ENCODE measurements at regions not wholly inside any gene's neighbourhood (a gene's known extent, or its start where the extent isn't known, plus 50 kb on each side); places are given as distances from the start of the nearest gene placed in this dataset.

DNA sequence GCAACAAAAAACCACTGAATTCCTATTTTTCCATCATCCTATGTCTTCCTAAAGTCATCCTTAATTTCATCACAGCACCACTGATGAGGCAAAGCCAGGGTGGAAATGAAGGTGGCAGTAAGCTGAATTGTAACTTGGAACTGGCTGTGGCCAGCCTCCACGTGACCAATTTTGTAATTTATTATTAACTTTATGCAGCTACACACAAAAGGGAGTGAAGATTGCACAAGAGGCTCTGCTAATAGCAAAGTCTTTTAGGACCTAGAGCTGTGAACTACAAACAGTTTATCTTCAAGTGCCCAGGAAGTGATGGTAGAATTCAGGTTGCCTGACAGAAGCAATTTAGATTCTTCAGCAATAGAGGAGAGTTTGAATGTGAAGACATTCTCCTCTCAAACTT is 176.4 kb downstream of the CCDC71L start:
- DNase-seq (ENCODE audit: insufficient read length, low spot score) (no peak), FAIRE-seq (no peak)
- no peak for TF ChIP-seq POLR2A (IDR thresholded peaks at IDR 0.05; ENCODE audit: low read depth, low read length)

GRCh38 chr7:106482091-106482490 is 178.9 kb downstream of the CCDC71L start:
- no peak for DNase-seq (ENCODE audit: insufficient read length, low spot score)
- FAIRE-seq: no peak
- TF ChIP-seq POLR2A (IDR thresholded peaks at IDR 0.05; ENCODE audit: low read depth, low read length): no peak

DNA sequence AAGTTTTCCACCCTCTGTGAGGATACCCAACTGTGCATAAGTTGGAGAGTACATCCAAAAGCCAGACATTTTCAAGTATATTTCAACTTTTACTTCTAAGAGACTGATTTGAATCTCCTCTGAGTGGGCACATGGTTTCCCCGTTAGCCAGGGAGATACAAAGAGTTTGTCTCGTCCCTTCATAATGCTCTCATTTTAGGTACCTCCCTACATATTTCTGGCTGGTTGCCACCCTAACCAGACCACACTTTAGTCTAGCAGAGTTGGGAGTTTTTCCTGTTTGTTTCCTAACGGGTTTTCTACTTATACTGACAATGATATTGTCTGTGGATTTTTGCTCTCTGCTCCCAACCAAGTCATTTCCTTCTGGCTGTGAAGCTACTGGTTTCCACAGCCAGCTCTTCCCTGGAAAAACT is 180.3 kb downstream of the CCDC71L start:
- DNase-seq (ENCODE audit: insufficient read length, low spot score) (no peak), FAIRE-seq (no peak)
- no peak for TF ChIP-seq POLR2A (IDR thresholded peaks at IDR 0.05; ENCODE audit: low read depth, low read length)

DNA sequence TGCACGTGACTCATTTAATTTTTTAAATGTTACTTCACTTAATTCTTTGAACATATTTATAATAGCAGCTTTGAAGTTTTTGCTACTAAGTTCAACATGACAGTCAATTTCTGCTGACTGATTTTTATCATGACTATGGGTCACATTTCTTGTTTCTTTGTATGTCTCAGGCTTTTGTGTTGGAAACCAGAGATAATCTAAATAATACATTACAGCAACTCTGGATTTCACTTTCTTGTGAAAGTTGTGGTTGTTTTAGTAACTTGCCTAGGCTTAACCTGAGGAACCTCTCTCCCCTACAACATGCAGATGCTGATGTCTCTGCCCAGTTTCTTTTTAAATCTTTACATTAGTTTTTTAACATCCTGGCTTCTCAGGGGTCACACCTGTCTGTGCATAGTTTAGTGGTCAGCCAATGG is 180.8 kb downstream of the CCDC71L start:
- FAIRE-seq: no peak
- no peak for TF ChIP-seq POLR2A (IDR thresholded peaks at IDR 0.05; ENCODE audit: low read depth, low read length)
- no peak for DNase-seq (ENCODE audit: insufficient read length, low spot score)

DNA sequence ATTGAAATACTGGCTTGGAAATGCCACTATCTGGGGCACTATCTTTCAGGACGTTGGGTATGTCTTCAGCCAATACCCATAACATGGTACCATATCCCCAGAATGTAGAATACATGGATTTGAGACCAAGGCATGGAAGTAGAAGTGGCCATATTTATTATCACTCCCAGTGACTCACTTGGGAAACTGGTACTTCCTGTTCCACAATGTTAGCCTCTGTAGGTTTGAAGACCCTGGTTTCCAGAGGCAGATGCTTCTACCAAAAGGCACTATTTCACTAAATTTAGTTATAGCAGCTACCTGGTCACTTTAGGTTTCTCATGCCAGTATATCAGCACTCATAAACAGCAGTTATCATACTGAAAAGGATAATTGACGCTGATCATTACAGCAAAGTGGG is 184.2 kb downstream of the CCDC71L start:
- FAIRE-seq: no peak
- TF ChIP-seq POLR2A (IDR thresholded peaks at IDR 0.05; ENCODE audit: low read depth, low read length): no peak
- DNase-seq (ENCODE audit: insufficient read length, low spot score): no peak

DNA sequence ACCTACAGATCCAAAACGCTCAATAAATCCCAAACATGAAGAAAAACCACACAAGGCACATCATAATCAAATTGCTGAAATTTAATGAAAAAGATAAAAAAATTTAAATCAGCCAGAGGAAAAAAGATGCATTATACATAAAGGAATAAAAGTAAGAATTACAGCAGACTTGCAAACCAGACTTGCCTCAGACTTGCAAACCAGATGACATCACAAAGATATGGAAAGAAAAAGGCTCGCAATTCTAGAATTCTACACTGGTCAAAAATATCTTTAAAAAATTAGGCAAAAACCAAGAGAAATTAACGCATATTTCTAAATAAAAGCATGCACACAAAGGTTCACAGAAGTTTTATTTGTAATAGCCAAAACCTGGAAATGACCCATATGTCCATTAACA is 188.0 kb upstream of the NAMPT start:
- DNase-seq (ENCODE audit: insufficient read length, low spot score) (no peak), FAIRE-seq (no peak)
- no peak for TF ChIP-seq POLR2A (IDR thresholded peaks at IDR 0.05; ENCODE audit: low read depth, low read length)

GRCh38 chr7:106471686-106472440 is 187.1 kb upstream of the NAMPT start:
- TF ChIP-seq POLR2A (IDR thresholded peaks at IDR 0.05; ENCODE audit: low read depth, low read length): no peak
- DNase-seq (ENCODE audit: insufficient read length, low spot score) (no peak), FAIRE-seq (no peak)

DNA sequence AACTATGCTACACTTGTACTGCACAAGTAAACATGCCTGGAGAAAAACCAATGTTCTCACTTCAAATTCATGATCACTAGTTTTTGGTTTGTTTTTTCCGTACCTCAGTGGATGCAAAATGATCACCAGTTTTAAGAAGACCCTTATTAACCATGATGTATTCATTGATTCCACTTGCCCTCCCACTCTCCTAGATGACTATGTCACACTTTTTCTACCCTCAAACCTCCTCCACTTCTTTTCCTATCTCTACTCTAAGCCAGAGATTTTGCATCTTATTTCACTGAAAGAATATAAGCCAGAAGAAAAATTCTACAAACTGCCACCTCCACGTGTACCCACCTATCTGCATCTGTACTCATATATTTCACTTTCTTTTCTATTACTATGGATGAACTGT is 186.2 kb upstream of the NAMPT start:
- DNase-seq (ENCODE audit: insufficient read length, low spot score) (no peak), FAIRE-seq (no peak)
- TF ChIP-seq POLR2A (IDR thresholded peaks at IDR 0.05; ENCODE audit: low read depth, low read length): no peak

GRCh38 chr7:106466867-106467266 is 182.1 kb upstream of the NAMPT start:
- FAIRE-seq: no peak
- no peak for TF ChIP-seq POLR2A (IDR thresholded peaks at IDR 0.05; ENCODE audit: low read depth, low read length)
- no peak for DNase-seq (ENCODE audit: insufficient read length, low spot score)

GRCh38 chr7:106465704-106466468 is 181.1 kb upstream of the NAMPT start:
- FAIRE-seq: no peak

GRCh38 chr7:106464651-106465050 is 179.9 kb upstream of the NAMPT start:
- DNase-seq (ENCODE audit: insufficient read length, low spot score) (no peak), FAIRE-seq (no peak)

More at GRCh38 chr7:106465704-106466468, 181.1 kb upstream of the NAMPT start:
- no peak for TF ChIP-seq POLR2A (IDR thresholded peaks at IDR 0.05; ENCODE audit: low read depth, low read length)
- DNase-seq (ENCODE audit: insufficient read length, low spot score): no peak

DNA sequence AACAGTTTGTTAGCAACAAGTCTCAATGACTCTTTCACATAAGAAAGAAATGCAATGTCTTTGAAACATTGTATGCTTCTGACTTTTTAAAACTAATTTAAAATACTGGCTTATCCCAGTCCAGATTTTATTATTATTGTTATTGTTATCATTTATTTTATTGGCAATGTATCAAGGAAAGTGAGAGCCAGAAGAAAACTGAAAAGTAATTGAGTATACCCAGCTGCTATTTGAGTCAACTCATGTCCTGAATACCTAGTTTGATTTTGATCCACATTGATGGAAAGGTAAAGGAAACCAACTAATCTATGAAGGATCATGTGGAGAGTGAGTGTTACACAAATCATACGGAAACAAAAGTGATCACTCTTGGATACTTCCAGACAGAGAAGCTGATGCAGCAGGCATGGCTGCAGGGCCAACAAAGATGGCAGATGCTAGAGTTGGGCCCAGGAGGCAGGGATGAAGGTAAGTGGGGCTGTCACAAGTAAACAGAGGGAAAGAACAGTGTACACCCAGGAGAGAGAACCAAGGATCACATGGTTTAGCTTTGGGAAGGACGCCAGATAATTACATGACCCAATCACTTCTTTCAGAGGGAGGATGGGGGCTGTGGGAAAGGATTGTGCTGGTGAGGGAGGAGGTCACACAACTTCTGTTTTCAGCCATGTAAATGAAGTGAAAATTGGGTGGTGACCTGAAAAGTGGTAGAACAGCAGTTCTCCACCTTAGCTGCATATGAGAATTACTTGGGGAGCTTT is 179.2 kb upstream of the NAMPT start:
- FAIRE-seq (no peak), DNase-seq (ENCODE audit: insufficient read length, low spot score) (no peak)
- TF ChIP-seq POLR2A (IDR thresholded peaks at IDR 0.05; ENCODE audit: low read depth, low read length): no peak

More at GRCh38 chr7:106464651-106465050, 179.9 kb upstream of the NAMPT start:
- no peak for TF ChIP-seq POLR2A (IDR thresholded peaks at IDR 0.05; ENCODE audit: low read depth, low read length)

DNA sequence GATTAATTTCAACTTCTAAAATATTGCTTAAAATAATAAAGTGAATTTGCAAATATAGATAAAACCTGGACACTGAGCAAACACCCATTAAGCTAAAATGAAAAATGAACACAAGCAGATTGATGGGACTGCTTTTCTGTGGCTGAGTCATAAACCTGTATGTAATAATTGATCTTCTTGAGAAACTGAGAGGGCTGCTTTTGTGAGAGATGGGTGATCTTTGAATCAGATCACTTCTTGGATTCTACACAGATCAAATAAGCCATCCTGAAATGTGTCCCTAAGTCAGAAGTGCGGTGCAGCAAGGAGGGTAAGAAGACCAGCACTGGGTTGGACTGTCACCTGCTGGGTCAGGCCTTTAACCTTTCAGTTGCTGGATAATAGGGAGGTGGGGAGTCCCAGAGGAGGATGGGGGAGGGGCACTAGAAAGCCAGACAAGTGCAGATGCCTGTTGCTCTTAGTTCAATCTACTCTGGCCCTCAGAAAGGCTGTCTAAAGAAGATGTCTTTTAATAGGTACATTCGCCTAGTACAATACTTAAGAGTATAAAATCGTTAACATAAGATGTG is 178.2 kb upstream of the NAMPT start:
- no peak for FAIRE-seq
- no peak for TF ChIP-seq POLR2A (IDR thresholded peaks at IDR 0.05; ENCODE audit: low read depth, low read length)
- DNase-seq (ENCODE audit: insufficient read length, low spot score): no peak

- DNase-seq (ENCODE audit: insufficient read length, low spot score) (no peak), FAIRE-seq (no peak)
- TF ChIP-seq POLR2A (IDR thresholded peaks at IDR 0.05; ENCODE audit: low read depth, low read length): no peak
These were observed 177.6 kb upstream of the NAMPT start for GRCh38 chr7:106462365-106462859.

Data from H54 (cell line).